CD4-positive, CD25-positive, alpha-beta regulatory T cell (primary cell): ENCODE measurements at regions not wholly inside any gene's neighbourhood (a gene's known extent, or its start where the extent isn't known, plus 50 kb on each side); places are given as distances from the start of the nearest gene placed in this dataset.

Experiments used
- ATAC-seq, 2 donors: fragments of 150-1000 bp; cut with Tn5 transposase; one replicate each; pipeline ENCODE4 v1.10.0; 2021; ENCODE audit warnings: low read depth in 2 of 2, moderate number of reproducible peaks in 2 of 2, moderate library complexity in 1 of 2
- DNase-seq, 3 donors: peaks; one replicate each; pipeline versions ENCODE4 v3.0.0 to v3.0.0-alpha.2; 2012 to 2022; ENCODE audit warnings: mixed read lengths in 1 of 3
- H3K27ac ChIP-seq: one replicate; pipeline ENCODE4 v1.7.0; 2013; ENCODE audit warnings: mild to moderate bottlenecking, low read length; ENCODE audit not compliant: insufficient read depth, poor library complexity, severe bottlenecking
- H3K27me3 ChIP-seq: one replicate; pipeline ENCODE4 v1.7.0; 2013; ENCODE audit warnings: low read length; ENCODE audit not compliant: control insufficient read depth, insufficient read depth
- H3K36me3 ChIP-seq: one replicate; pipeline ENCODE4 v1.7.0; 2013; ENCODE audit warnings: mild to moderate bottlenecking, low read length, moderate library complexity; ENCODE audit not compliant: control insufficient read depth, insufficient read depth
- H3K4me1 ChIP-seq: 2 replicates; pipeline ENCODE4 v1.7.0; 2013; ENCODE audit warnings: mild to moderate bottlenecking, low read length; ENCODE audit not compliant: insufficient read depth, control insufficient read depth, poor library complexity, severe bottlenecking
- H3K4me3 ChIP-seq: one replicate; pipeline ENCODE4 v1.7.0; 2013; ENCODE audit warnings: low read depth, mild to moderate bottlenecking, low read length, moderate library complexity
- H3K9me3 ChIP-seq, 2 experiments: 1 replicate in 1 of 2; 2 replicates in 1 of 2; pipeline ENCODE4 v1.7.0; 2013; ENCODE audit warnings: low read length in 2 of 2, mild to moderate bottlenecking in 1 of 2, moderate library complexity in 1 of 2; ENCODE audit not compliant: control insufficient read depth in 2 of 2
- H3K27ac Mint-ChIP-seq, 3 donors: one replicate each; pipeline ENCODE4 v1.8.0; 2020 to 2022; ENCODE audit warnings: mild to moderate bottlenecking in 3 of 3, mixed read lengths in 3 of 3, moderate library complexity in 2 of 3
- H3K27me3 Mint-ChIP-seq: one replicate; pipeline ENCODE4 v1.8.0; 2022; ENCODE audit warnings: mild to moderate bottlenecking, mixed read lengths
- H3K36me3 Mint-ChIP-seq: one replicate; pipeline ENCODE4 v1.8.0; 2020; ENCODE audit warnings: mixed read lengths
- H3K4me1 Mint-ChIP-seq, 4 donors: one replicate each; pipeline ENCODE4 v1.8.0; 2020 to 2022; ENCODE audit warnings: mixed read lengths in 4 of 4, mild to moderate bottlenecking in 1 of 4
- H3K4me3 Mint-ChIP-seq, 4 donors: one replicate each; pipeline ENCODE4 v1.8.0; 2020 to 2022; ENCODE audit warnings: mild to moderate bottlenecking in 4 of 4, mixed read lengths in 4 of 4, moderate library complexity in 3 of 4
- H3K9me3 Mint-ChIP-seq, 7 donors: one replicate each; pipeline ENCODE4 v1.8.0; 2020 to 2022; ENCODE audit warnings: mixed read lengths in 7 of 7, mild to moderate bottlenecking in 3 of 7, moderate library complexity in 2 of 7

GRCh38 chr2:140023291-140023690, 1243.1 kb upstream of the NXPH2 start:
- Mint-ChIP-seq H3K4me3 (no peak overlapping the region), H3K36me3 (no peaks in the 10 kb centered on the region), H3K27me3 (no peaks in the 10 kb centered on the region), H3K4me1 (no peaks in the 10 kb centered on the region), H3K27ac (no peak overlapping the region), H3K9me3 (peaks cover 0 to 24% (median 3%) of the 10 kb centered on the region in 7 donors)
- Histone ChIP-seq H3K9me3 (no peaks in the 10 kb centered on the region), H3K27ac (no peak overlapping the region), H3K4me3 (no peak overlapping the region), H3K4me1 (no peaks in the 10 kb centered on the region), H3K27me3 (no peaks in the 10 kb centered on the region), H3K36me3 (no peaks in the 10 kb centered on the region)
- DNase-seq (no peak), ATAC-seq (no peak)

DNA sequence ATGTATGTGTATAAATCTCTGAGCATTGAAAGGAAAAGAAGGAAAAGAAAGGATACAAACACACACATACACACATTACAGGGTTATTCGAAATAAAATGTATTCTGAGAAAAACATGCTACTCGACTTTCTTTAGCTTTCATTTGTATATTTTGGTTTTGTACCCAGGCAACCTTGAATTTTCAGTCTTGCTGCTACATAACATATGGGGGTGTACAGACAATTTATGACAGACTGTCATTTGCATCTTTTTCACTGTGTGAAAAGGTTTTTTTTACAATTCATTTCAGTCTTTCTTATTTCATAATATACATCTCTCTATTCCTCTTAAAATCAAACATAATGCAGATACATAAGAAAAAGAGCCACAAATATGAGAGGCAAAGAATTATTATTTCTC, 1238.4 kb upstream of the NXPH2 start:
- H3K9me3 Mint-ChIP-seq: peaks cover 0 to 29% (median 5%) of the 10 kb centered on the region in 7 donors
- H3K36me3 Mint-ChIP-seq: no peaks in the 10 kb centered on the region
- H3K27ac ChIP-seq: no peak overlapping the region
- H3K9me3 ChIP-seq: peaks cover 4 to 8% of the 10 kb centered on the region in 2 experiments
- H3K4me3 ChIP-seq: no peak overlapping the region
- H3K4me3 Mint-ChIP-seq: no peak overlapping the region
- no peaks in the 10 kb centered on the region for H3K4me1 Mint-ChIP-seq
- H3K27ac Mint-ChIP-seq: no peak overlapping the region
- no peaks in the 10 kb centered on the region for H3K4me1 ChIP-seq
- H3K27me3 ChIP-seq: no peaks in the 10 kb centered on the region
- no peak for ATAC-seq
- no peak for DNase-seq
- H3K27me3 Mint-ChIP-seq: no peaks in the 10 kb centered on the region
- H3K36me3 ChIP-seq: no peaks in the 10 kb centered on the region

GRCh38 chr2:140014204-140014546, 1234.0 kb upstream of the NXPH2 start:
- Mint-ChIP-seq H3K4me3 (no peak overlapping the region), H3K4me1 (peaks cover 0 to 4% (median 0%) of the 10 kb centered on the region in 4 donors), H3K9me3 (peaks cover under 1 to 21% (median 14%) of the 10 kb centered on the region in 7 donors), H3K27me3 (no peaks in the 10 kb centered on the region), H3K36me3 (no peaks in the 10 kb centered on the region), H3K27ac (no peak overlapping the region)
- DNase-seq (no peak), ATAC-seq (no peak)
- H3K27me3 ChIP-seq: no peaks in the 10 kb centered on the region
- no peaks in the 10 kb centered on the region for H3K36me3 ChIP-seq
- no peak overlapping the region for H3K27ac ChIP-seq
- H3K9me3 ChIP-seq: peaks cover 4 to 8% of the 10 kb centered on the region in 2 experiments
- H3K4me3 ChIP-seq: no peak overlapping the region
- H3K4me1 ChIP-seq: no peaks in the 10 kb centered on the region

DNA sequence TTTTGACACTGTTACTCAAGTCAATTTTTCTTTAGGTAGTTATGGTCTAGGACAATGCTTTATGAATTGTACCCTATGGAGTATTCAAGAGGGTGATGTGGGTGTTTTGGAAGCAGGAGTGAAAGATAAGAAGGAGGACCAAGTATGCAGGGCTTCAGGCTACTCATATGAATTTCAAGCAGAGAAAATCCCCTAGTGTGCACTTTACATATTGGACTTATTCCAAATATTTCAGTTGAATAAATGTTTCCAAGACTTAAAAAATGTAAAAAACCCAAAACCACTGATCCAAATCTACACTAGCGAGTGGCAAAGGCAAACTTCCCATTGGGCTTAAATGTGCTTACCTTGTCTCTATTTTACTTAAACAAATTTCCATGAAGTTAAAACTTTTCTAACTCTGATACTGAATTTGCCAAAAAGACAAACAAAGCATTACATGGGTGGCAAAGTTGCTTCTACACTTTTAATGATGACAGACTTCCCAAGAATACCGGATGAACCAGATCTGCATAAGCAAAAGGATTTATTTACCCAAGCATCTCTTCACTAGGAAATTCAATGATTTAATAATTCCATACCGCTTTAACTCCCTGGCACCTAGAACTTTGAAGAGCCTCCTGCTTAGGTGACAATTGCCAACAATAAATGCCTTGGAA, 1233.5 kb upstream of the NXPH2 start:
- Mint-ChIP-seq H3K27me3 (no peaks in the 10 kb centered on the region), H3K9me3 (peaks cover 1 to 21% (median 15%) of the 10 kb centered on the region in 7 donors), H3K36me3 (no peaks in the 10 kb centered on the region), H3K4me1 (peaks cover 0 to 5% (median 0%) of the 10 kb centered on the region in 4 donors), H3K4me3 (no peak overlapping the region), H3K27ac (no peak overlapping the region)
- ATAC-seq (no peak), DNase-seq (no peak)
- H3K4me3 ChIP-seq: no peak overlapping the region
- H3K4me1 ChIP-seq: no peaks in the 10 kb centered on the region
- H3K27ac ChIP-seq: no peak overlapping the region
- H3K36me3 ChIP-seq: no peaks in the 10 kb centered on the region
- H3K27me3 ChIP-seq: no peaks in the 10 kb centered on the region
- peaks cover 4 to 8% of the 10 kb centered on the region in 2 experiments for H3K9me3 ChIP-seq

- Histone ChIP-seq H3K9me3 (peaks cover 6 to 8% of the 10 kb centered on the region in 2 experiments), H3K27me3 (no peaks in the 10 kb centered on the region), H3K4me3 (no peak overlapping the region), H3K27ac (no peak overlapping the region), H3K4me1 (no peaks in the 10 kb centered on the region), H3K36me3 (no peaks in the 10 kb centered on the region)
- Mint-ChIP-seq H3K9me3 (peaks cover 1 to 20% (median 11%) of the 10 kb centered on the region in 7 donors), H3K27me3 (no peaks in the 10 kb centered on the region), H3K36me3 (no peaks in the 10 kb centered on the region), H3K4me1 (peaks cover 0 to 5% (median 0%) of the 10 kb centered on the region in 4 donors), H3K27ac (no peak overlapping the region), H3K4me3 (no peak overlapping the region)
- DNase-seq: no peak
- ATAC-seq: no peak
Observed at GRCh38 chr2:140011287-140011686, 1231.1 kb upstream of the NXPH2 start.

- H3K27ac ChIP-seq: no peak overlapping the region
- no peaks in the 10 kb centered on the region for H3K27me3 ChIP-seq
- H3K4me3 ChIP-seq: no peak overlapping the region
- Mint-ChIP-seq H3K4me1 (no peaks in the 10 kb centered on the region), H3K36me3 (no peaks in the 10 kb centered on the region), H3K27me3 (no peaks in the 10 kb centered on the region), H3K9me3 (peaks cover 0 to 29% (median 3%) of the 10 kb centered on the region in 7 donors), H3K27ac (no peak overlapping the region), H3K4me3 (no peak overlapping the region)
- H3K9me3 ChIP-seq: no peaks in the 10 kb centered on the region
- ATAC-seq (no peak), DNase-seq (no peak)
- no peaks in the 10 kb centered on the region for H3K36me3 ChIP-seq
- H3K4me1 ChIP-seq: no peaks in the 10 kb centered on the region
Observed at GRCh38 chr2:140002110-140002509, 1221.9 kb upstream of the NXPH2 start.

DNA sequence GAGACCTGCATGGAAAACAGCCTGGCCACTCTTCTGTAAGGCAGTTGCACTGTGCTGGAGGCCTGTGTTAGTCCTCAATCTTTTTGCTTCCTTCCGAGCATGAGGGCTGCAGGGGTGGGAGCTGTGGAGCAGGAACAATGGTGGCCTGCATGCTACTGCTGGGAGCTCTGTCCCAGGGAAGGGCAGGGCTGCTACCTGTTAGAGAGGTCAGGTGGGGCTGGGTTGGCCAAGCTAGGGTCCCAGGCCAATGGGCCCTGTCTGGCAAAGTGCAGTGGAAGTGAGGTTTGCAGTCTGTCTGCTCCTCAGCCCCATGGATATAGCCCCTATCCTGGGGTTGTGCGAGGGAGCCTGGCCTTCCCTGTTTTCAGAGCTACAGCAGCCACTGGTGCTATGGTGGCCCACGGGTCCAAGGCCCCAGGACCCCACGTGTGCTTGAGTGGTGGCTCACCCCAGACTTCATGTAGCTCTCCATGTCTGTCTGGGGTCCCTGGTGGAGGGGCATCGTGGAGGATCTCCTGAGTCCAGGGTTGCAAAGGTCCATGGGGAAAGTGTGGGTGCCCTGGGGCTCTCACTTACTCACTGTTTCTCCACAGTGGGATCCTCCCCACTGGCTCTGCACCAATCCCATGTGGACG, 1212.6 kb upstream of the NXPH2 start:
- peaks cover 7 to 12% (median 8%) of the 10 kb centered on the region in 7 donors for H3K9me3 Mint-ChIP-seq
- Histone ChIP-seq H3K4me1 (no peaks in the 10 kb centered on the region), H3K27me3 (no peaks in the 10 kb centered on the region), H3K4me3 (no peak overlapping the region), H3K27ac (no peak overlapping the region), H3K36me3 (no peaks in the 10 kb centered on the region), H3K9me3 (peaks cover 0 to 11% of the 10 kb centered on the region in 2 experiments)
- H3K36me3 Mint-ChIP-seq: no peaks in the 10 kb centered on the region
- ATAC-seq: no peak
- DNase-seq: no peak
- H3K27me3 Mint-ChIP-seq: no peaks in the 10 kb centered on the region
- H3K27ac Mint-ChIP-seq: no peak overlapping the region
- no peaks in the 10 kb centered on the region for H3K4me1 Mint-ChIP-seq
- H3K4me3 Mint-ChIP-seq: no peak overlapping the region

DNA sequence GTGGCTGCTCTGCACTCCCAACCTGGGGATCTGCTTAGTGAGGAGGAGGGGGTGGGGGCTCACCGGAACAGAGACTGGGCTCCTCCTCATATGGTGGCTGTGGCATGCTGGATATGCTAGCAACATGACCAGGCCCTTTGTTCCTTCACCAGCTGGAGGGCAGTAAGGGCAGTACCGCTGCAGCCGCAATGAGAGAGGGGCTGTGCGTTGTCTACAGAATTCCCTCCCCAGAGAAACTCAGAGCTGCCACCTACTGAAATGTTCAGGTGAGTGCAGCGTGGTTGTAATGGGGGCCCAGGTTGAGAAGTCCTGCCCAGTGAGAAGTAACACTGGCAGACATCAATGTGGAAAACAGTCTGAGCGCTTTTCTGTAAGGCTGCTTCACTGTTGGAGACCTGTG, 1211.9 kb upstream of the NXPH2 start:
- Mint-ChIP-seq H3K36me3 (no peaks in the 10 kb centered on the region), H3K4me3 (no peak overlapping the region), H3K9me3 (peaks cover 9 to 18% (median 14%) of the 10 kb centered on the region in 7 donors), H3K27me3 (no peaks in the 10 kb centered on the region), H3K27ac (no peak overlapping the region), H3K4me1 (no peaks in the 10 kb centered on the region)
- H3K9me3 ChIP-seq: peaks cover 0 to 11% of the 10 kb centered on the region in 2 experiments
- DNase-seq (no peak), ATAC-seq (no peak)
- H3K4me3 ChIP-seq: no peak overlapping the region
- no peaks in the 10 kb centered on the region for H3K4me1 ChIP-seq
- H3K27ac ChIP-seq: no peak overlapping the region
- H3K27me3 ChIP-seq: no peaks in the 10 kb centered on the region
- no peaks in the 10 kb centered on the region for H3K36me3 ChIP-seq
